ENCODE measurements at regions not wholly inside any gene's neighbourhood (a gene's known extent, or its start where the extent isn't known, plus 50 kb on each side); places are given as distances from the start of the nearest gene placed in this dataset.

- DNase-seq (ENCODE audit: low read depth): no peak
- no peak for TF ChIP-seq CTCF (IDR thresholded peaks at IDR 0.05; ENCODE audit: low read depth, low read length, missing control alignments)
- H3K4me3 ChIP-seq (ENCODE audit: low read depth, low read length): no peak overlapping the region
- in situ Hi-C loops (cut with HindIII; ENCODE audit: low sequenced_read_pairs): no loop called here
These were observed 103.2 kb upstream of the ONECUT1 start for GRCh38 chr15:52893338-52893737.

- in situ Hi-C loops (cut with HindIII; ENCODE audit: low sequenced_read_pairs): no loop called here
- no peak for DNase-seq (ENCODE audit: low read depth)
- no peak for TF ChIP-seq CTCF (IDR thresholded peaks at IDR 0.05; ENCODE audit: low read depth, low read length, missing control alignments)
- H3K4me3 ChIP-seq (ENCODE audit: low read depth, low read length): no peak overlapping the region
These were observed 89.8 kb upstream of the ONECUT1 start for GRCh38 chr15:52879904-52880303.

- in situ Hi-C loops (cut with HindIII; ENCODE audit: low sequenced_read_pairs): no loop called here
- TF ChIP-seq CTCF (IDR thresholded peaks at IDR 0.05; ENCODE audit: low read depth, low read length, missing control alignments): no peak
- DNase-seq (ENCODE audit: low read depth): no peak
- no peak overlapping the region for H3K4me3 ChIP-seq (ENCODE audit: low read depth, low read length)
These were observed 89.0 kb upstream of the ONECUT1 start for GRCh38 chr15:52879145-52879544.

GRCh38 chr15:52876991-52877663, 87.0 kb upstream of the ONECUT1 start:
- in situ Hi-C loops (cut with HindIII; ENCODE audit: low sequenced_read_pairs): no loop called here
- no peak overlapping the region for H3K4me3 ChIP-seq (ENCODE audit: low read depth, low read length)
- TF ChIP-seq CTCF (IDR thresholded peaks at IDR 0.05; ENCODE audit: low read depth, low read length, missing control alignments): no peak
- DNase-seq (ENCODE audit: low read depth): no peak

GRCh38 chr15:52872036-52872818, 82.1 kb upstream of the ONECUT1 start:
- in situ Hi-C loops (cut with HindIII; ENCODE audit: low sequenced_read_pairs): no loop called here
- H3K4me3 ChIP-seq (ENCODE audit: low read depth, low read length): no peak overlapping the region
- no peak for DNase-seq (ENCODE audit: low read depth)
- TF ChIP-seq CTCF (IDR thresholded peaks at IDR 0.05; ENCODE audit: low read depth, low read length, missing control alignments): no peak

GRCh38 chr15:52870015-52870414, 79.9 kb upstream of the ONECUT1 start:
- TF ChIP-seq CTCF (IDR thresholded peaks at IDR 0.05; ENCODE audit: low read depth, low read length, missing control alignments): no peak
- no peak for DNase-seq (ENCODE audit: low read depth)
- in situ Hi-C loops (cut with HindIII; ENCODE audit: low sequenced_read_pairs): no loop called here

More at GRCh38 chr15:52870015-52870414, 79.9 kb upstream of the ONECUT1 start:
- no peak overlapping the region for H3K4me3 ChIP-seq (ENCODE audit: low read depth, low read length)
